Renal cortical epithelial cell (primary cell): ENCODE measurements at regions not wholly inside any gene's neighbourhood (a gene's known extent, or its start where the extent isn't known, plus 50 kb on each side); places are given as distances from the start of the nearest gene placed in this dataset.
"Not testable (repeated sequence)": the region's sequence is repeated elsewhere in the genome, so short reads cannot be mapped to it uniquely, and the experiment has no call there.

Experiments
- DNase-seq: peaks from one replicate; pipeline ENCODE4 v3.0.0-alpha.2; 2011; ENCODE audit warnings: low read depth

DNA sequence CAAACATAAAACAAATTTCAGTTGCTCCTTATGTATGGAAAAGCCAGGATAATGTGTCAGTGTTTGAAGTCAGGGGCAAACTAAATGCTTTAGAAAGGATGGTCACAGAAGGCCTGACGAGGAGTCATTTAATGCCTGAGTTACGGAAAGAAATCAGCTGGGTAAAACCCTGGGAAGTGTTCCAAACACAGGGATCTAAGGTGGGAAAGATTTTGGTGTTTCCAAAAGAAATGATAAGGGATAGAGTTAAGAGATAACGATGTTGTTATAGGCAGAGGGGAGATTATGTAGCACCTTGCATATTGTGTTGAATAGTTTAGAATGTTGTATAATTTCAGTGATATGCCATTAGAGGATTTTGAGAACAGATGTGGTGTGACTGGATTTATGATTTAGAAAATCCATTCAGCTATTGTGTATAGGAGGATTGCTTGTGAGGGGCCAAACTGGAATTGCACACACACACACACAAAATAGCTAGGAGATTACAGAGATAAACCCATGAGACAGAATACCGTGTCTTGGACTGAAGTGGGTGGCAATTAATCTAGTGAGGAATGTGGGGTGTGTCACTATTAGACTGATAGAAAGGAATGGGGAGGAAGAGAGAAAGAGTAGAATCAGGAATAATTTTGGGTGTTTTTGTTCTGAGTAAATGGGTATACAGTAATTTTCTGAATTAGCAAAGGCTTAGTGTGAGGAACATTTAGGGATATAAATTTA, 274.2 kb upstream of the DAB2 start:
- no peak for DNase-seq

DNA sequence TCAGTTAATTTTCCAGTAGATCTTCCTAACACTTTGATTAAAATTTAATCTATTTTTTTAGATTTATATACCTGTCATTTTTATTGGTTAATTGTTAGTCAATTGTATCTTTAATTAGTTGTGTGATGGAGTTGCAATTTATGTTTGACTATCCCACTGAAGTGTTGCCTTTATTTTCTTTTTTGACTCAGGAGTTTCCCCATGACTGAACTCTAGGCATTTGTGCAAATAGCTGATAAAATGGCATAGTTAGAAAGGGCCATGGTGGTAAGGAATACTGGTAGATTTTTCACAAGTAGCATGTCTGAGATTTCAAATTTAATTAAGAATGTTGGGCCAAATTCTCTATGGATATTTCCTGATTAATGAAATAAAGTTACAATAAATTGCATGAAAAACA, 273.1 kb upstream of the DAB2 start:
- peak; percentile 75 for DNase-seq

DNA sequence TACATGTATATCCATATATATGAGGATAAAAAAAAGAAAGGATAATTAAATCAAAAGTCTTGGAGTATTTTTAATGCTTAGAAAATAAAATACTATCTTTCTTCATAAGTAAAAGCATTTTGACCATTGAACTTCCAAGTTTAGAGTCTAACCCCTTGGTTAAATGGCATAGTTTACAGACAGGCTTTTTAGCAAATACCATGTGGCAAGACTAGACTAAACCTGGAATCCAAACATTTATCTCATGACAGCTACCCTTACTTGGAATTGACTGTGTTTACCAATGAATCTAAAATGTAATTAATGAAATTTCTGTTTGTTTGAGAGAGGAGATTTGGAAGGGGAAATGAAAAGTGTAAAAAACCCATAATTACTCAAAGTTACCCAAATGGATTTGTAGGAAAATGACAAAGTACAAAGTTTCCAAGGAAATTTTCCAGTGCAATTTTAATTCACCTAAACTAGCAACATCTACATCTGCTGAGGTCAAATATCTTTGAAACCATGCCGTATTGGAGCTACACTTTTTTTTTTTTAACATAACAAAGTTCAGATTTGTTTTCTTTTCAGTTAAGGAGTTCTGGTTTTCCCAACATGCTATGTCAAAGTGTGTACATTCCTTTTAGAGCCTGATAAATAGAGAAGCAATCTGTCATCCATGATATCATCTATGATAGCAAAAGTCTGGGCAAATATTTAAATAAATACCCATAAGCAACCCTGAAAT, 272.1 kb upstream of the DAB2 start:
- no peak for DNase-seq

DNA sequence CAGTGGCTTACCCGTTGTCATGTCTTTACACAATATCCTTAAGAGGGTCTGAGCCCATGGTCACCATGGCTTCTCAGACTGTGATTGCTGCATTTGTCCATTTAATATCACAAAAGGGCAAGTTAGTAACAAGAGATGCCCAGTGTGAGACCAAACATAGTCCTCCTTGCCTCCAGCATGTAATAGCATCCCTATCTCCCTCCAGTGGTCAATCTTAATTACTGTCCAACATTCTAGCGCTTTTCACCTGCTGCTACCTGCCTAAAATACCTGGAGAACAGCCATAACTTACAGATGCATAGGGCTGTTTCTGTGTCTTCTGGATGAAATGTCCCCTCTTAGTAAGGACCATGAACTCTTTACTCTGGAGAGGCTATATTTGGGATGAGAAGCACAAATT, 267.2 kb upstream of the DAB2 start:
- DNase-seq, result peak; percentile 18

DNA sequence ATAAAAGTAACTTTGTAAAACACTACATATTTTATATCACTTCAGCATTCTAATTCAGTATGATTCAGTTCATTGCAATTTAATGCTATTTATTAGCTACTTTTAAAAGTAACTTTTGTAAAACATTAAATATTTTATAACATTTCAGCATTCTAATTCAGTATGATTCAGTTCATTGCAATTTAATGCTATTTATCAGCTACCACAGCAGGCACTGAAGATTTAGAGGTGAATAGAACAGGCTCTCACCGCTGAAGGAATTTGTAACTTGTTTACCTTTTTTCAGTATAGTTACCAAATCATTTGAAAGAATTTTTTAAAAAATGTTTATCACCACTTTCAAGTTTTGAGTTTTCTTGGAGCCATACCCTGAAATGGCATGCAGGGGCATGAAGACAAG, 266.4 kb upstream of the DAB2 start:
- DNase-seq, result no peak

DNA sequence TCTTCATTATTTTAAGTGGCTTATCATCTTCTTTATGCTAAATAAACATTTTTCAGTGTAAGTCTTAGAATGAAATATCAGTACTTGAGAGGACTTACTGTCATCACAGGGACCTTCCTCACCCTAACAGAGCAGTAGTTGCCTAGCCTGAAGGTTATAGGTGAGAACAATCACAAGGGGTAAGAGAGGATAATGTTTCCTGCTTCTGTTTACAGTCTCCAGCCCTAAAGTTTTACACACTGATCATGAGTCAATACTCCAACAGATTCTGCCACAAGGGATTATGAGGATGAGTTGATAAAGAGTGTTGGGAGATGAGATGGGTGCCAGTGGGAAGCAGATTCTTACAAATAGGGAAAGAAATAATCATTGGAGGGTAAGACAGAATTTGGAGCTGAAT, 265.1 kb upstream of the DAB2 start:
- no peak for DNase-seq

DNA sequence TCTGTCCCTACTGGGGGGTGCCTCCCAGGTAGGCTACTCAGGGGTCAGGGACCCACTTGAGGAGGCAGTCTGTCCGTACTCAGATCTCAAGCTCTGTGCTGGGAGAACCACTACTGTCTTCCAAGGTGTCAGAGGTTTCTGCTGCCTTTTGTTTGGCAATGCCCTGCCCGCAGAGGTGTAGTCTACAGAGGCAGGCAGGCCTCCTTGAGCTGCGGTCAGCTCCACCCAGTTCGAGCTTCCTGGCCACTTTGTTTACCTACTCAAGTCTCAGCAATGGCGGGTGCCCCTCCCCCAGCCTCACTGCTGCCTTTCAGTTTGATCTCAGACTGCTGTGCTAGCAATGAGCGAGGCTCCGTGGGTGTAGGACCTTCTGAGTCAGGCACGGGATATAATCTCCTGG, 263.1 kb upstream of the DAB2 start:
- DNase-seq, result not testable (repeated sequence)

DNA sequence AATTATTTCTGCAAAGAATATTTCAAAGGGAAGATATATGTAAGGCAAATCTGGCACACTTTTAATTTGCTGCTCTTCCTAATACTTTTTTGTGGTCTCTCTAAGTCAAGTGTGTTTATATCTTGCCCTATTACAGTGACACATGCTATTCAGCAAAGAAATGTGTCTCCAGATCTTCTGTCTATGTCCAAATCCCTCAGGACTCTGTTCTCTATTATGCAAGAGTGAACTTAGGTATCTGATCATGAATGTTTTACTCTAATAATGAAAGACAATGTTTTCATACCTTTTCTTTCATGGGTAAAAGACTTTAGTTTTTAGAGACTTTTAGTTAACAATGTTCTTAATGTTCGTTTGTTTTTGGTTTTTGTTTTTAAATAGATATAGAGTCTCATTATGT, 255.4 kb upstream of the DAB2 start:
- no peak for DNase-seq

DNA sequence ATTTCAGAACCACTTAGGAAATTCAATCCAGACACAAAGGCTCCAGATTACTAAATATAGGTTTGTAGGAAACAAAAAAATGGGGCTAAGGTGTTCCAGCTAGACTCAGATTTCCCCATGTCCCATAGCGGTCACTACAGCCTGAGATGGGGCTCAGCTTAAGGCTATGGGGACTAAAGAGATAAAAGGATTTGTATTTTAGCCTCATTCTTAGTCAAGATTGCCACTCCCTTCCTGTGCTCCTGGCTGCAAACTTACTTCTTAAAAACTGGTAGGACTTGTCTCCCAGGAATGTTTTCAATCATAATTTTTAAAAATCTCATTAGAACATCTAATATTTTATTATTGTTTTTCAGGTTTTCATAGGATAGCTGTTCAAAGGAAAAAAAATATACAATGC, 253.8 kb upstream of the DAB2 start:
- DNase-seq, result no peak

DNA sequence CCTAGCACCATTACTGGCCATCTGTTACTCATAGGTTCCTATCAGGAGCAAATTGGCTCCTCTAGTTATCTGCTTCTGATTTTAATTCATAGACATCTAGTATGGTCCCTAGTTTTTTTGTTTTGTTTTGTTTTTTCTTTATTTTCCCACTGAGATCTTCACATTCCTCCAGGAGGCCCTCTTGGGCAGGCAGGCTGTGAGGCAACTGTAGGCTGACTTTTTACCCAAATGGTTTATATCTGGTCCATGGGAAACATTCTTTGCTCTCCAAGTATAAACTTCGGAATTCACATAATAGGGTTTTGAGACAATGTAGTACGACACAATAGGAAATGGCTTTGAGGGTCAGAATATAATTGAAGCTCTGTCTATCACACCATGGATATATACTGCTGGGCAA, 250.9 kb upstream of the DAB2 start:
- DNase-seq, result no peak

DNA sequence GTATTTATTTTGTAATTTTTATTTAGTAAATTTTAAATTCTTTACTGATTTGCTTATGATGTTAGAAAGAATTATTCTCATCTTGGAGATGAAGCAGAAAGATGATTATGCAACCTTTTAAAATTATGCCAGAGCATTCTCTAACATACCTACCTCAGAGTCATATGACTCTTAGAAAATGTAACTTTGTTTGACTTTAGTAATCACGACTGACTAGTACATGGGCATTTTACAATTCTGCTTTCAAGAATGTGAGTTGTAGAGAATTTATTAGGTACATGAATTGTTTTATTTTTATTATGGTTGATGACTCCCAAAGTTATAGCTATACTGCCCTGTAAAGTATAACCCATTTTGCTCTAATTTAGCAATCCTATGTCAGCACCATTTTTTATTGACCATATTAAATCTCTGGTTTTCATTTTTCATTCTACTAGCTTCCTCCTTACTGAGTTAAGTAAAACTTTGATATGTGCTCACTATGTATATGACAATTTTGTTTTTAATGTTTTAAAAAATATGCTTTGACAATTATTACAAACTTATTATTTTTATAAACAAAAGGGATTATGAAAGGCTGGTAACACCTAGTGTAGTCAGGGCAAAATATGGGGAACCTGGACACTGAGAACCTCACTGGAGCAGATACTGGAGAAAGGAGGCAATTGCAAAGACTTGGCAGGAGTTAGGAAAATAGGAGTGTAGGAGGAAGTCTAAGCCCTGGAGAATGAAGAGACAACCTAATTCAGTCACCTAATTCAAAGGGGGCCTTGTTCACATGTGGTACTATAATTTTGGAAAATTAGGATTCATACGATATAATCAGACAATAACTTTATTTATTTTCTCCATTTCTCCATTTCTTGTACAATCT, 249.7 kb upstream of the DAB2 start:
- no peak for DNase-seq

DNA sequence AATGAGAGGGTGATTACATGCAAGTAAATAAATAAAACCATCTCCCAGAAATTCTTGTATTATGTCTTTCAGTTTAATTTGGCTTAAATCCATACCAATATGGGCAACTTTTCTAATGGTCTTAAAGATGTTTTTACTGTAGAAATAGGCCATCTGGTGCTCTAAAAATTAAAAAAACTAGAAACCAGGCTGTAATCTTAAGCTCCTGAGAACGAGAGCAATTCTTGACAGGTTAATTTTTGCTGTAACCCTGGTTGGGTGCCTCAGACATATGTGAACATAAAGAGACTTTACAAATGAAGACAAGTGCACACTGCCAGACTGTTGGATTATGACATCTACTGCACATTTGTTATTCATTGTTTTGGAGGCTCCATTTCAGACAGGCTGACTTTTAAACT, 246.8 kb upstream of the DAB2 start:
- DNase-seq, result no peak

DNA sequence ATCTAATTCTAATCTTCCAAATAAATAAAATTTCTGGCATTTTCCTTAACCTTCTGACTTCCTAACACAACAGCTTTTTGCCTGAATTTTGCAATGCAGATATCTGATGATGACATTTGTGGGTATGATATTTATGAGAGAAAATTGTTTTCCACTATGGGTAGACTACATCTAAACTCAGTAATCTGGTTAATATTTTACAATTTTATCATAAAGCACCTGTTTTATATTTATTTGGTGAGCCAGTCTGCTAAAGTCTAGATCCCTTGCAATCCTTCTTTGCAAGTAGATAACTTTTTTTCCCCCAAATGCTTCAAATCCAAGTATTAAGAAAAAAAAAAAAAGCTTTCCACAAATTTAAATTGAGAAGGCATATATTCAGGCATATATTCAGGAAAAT, 246.2 kb upstream of the DAB2 start:
- DNase-seq, result no peak

DNA sequence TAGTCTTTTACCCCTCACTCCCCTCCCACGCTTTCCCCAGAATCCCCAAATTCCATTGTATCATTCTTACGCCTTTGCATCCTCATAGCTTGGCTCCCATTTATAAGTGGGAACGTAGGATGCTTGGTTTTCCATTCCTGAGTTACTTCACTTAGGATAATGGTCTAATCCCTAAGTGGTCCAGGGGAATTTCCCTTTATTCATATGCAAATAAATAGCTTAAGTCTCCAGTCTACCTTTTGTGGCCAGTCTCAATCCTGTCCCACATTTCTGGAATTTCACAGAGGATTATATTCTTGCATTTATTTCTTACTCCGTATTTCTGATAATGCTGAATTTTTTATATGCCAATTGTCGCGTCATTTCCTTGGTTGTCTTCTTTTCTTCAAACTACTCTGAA, 245.6 kb upstream of the DAB2 start:
- no peak for DNase-seq

DNA sequence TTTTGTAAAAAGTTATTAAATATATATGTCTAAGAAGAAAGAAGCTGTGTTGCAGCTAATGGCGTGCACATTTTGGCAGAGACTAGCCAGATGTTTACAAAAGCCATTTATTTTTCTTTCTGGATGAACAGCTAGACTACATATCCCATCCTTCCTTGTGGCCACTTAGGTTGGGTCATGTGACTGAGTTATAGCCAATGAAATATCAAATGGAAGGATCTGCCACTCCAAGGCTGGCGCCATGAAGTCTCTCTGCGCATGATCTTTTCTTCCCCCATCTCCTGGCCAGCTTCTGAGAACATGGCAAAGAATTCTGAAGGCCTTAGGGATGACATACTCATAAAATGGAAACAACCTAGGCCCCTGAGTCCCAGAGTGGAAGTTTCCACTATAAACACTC, 244.2 kb upstream of the DAB2 start:
- DNase-seq, result no peak

DNA sequence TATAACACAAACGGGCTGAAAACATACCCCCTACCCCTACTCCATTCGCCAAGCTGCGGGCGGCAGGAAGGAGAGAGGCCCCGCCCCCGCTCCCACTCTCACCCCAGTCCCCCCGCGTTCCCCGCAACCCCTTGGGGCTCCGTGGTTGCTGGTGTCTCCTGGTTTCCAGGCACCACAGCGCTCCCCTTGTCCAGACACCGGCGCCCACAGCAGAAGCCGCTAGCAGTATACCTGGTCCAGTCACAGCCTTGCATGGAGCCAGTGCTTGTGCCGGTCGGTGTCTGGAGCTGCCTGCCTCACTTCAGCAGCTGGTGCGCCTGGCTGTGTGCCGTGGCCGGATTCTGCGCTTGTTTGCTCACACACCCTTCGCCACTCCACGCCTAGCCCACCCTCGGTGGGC, 240.5 kb upstream of the DAB2 start:
- no peak for DNase-seq

DNA sequence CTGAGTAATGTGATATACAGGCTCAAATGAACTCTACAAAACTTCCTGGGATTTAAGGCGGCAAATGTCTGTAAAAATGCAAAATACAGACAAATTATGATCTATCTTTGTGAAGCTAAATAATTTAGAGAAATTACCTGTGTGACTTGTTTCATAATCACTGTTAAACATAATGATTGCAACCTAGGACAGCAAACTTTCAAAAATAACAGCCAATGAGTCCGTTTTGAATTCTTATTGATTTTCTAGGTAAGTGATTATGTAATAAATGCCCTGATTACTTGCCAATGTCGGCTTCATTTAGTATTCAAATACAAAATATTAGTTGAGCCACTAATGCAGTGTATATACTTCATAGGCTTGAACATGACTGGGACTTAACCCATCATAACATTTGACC, 238.2 kb upstream of the DAB2 start:
- DNase-seq, result no peak

DNA sequence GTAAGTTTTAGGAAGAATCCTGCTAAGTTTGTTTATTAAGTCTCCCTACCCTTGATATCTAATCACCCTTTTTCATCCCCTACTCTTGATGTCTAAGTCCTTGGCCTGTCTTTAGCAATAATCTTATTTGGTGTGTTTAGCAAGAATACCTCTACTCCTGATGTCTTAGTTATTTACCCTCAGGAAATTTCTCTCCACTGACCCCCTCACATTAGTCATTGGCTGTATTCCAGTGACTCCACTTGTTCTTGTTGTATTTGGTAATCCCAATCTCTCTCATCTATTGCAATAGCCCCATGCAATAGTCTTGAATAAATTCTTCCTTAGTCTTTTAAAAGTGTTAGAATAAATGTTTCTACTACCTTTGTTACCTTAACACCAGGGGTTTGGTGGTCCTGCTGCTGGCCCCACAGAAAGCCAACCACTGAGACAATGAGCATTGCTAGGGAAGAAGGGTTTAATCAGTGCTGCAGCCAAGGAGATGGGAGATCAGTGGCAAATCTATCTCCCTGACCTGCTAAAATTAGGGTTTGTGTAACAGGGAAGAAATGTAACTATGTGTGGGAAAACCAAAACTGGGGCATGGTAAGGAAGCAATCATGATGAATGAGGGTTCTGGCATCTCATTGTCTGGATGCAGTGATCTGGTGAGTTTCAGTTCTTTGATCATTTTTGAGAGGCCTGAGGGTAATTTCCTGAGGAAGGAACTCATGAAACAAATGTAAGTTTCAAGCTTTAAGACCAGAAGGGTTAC, 236.4 kb upstream of the DAB2 start:
- DNase-seq, result peak; percentile 75

DNA sequence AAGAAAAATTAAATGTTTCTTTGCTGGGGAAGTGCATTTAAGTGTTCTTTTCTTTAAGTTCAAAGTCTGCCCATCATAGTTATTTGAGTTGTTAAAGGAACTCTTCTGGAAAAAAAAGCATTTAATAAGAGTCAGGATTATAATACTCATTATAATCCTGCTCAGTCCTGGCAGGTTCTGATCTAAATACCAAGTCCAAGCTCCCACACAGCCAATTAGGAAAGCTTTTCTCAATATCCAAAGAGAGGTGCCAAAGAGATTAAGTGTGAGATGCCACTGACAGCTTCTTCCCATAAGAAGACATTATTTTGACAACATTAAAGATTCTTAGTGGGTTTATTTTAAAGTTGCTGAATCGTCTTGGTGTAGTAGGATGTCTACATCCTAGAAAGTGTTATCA, 235.2 kb upstream of the DAB2 start:
- no peak for DNase-seq

DNA sequence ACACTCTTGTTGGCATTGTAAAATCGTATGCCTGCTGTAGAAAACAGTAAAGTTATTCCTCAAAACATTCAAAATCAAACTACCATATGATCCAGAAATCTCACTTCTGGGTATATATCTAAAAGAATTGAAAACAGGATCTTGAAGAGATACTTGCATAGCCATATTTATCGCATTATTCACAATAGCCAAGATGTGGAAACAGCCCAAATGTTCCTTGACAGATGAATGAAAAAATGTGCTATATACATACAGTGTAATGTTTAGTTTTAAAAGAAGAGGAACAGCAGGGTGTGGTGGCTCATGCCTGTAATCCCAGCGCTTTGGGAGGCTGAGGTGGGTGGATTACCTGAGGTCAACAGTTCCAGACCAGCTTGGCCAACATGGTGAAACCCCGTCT, 234.1 kb upstream of the DAB2 start:
- no peak for DNase-seq

DNA sequence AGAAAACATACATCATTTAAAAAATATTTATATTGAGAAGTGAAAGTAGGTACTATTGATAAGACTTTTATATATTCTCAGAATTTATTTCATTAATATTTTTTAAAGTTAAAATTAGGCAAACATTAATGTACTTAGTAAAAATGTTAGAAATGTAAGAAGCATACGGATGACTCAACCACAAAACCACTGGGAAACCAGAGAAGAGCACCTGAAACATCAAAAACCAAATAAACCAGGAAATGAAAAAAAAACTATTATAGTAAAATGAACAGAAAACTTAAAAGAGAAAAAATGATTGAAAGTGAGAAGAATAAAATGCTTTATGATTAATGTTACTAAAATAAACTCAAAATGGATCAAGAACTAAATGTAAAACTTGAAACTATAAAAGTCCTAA, 233.2 kb upstream of the DAB2 start:
- peak; percentile 45 for DNase-seq

DNA sequence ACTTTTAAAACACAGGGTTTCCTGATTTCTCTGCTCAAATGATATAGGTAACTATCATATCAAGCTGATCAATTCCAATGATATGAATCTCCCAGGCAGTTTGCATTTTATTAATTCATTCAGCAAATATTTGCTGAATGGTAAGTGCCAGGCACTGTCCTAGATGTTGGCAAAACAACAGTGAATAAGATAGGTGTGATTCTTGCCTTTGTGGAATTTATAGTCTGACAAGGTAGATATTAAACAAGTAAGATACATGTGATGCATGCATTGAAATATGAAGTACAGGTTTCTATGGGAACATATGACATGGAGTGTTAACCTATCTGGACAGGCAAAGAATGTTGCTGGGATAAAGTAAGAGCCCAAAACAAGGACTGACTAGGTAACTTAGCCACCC, 231.8 kb upstream of the DAB2 start:
- DNase-seq, result no peak
